Esophagus (tissue), 2 donors: ENCODE measurements at regions not wholly inside any gene's neighbourhood (a gene's known extent, or its start where the extent isn't known, plus 50 kb on each side); places are given as distances from the start of the nearest gene placed in this dataset.

Experiments used
- H3K27ac ChIP-seq, 2 donors: one replicate each; pipeline ENCODE4 v1.5.1; 2013; ENCODE audit warnings: low read depth in 2 of 2, mild to moderate bottlenecking in 2 of 2, inconsistent platforms in 1 of 2, low read length in 1 of 2, moderate library complexity in 1 of 2
- H3K27me3 ChIP-seq, 2 donors: one replicate each; pipeline ENCODE4 v1.6.1; 2013; ENCODE audit warnings: low read length in 2 of 2, control low read depth in 1 of 2, mild to moderate bottlenecking in 1 of 2; ENCODE audit not compliant: insufficient read depth in 2 of 2, control insufficient read depth in 1 of 2
- H3K36me3 ChIP-seq, 2 donors: one replicate each; pipeline ENCODE4 v1.6.1; 2013; ENCODE audit warnings: low read length in 1 of 2; ENCODE audit not compliant: control insufficient read depth in 2 of 2, insufficient read depth in 2 of 2
- H3K4me1 ChIP-seq, 2 donors: one replicate each; pipeline ENCODE4 v1.6.1; 2013; ENCODE audit warnings: low read length in 1 of 2; ENCODE audit not compliant: control insufficient read depth in 2 of 2, insufficient read depth in 2 of 2
- H3K4me3 ChIP-seq, 2 donors: one replicate each; pipeline ENCODE4 v1.5.1; 2013; ENCODE audit warnings: low read length in 2 of 2, mild to moderate bottlenecking in 2 of 2, low read depth in 1 of 2, moderate library complexity in 1 of 2
- H3K9me3 ChIP-seq, 2 donors: one replicate each; pipeline ENCODE4 v1.6.1; 2013; ENCODE audit warnings: mild to moderate bottlenecking in 2 of 2, low read depth in 1 of 2, low read length in 1 of 2, moderate library complexity in 1 of 2; ENCODE audit not compliant: control insufficient read depth in 2 of 2, insufficient read depth in 1 of 2
- WGBS, 2 donors: extraction: QIAGEN DNeasy Blood & Tissue Kit; methylation state at CpG; one replicate each; pipeline ENCODE4 v1.1.7; 2013; 5-methylcytosine and 5-hydroxymethylcytosine counted together
- donor health status: healthy with polysubstance abuse.
- donor health status: Bipolar disorder and iron deficiency.

GRCh38 chr17:56708670-56709410 lies 115.3 kb downstream of the NOG start:
- H3K9me3 ChIP-seq: no peaks in the 10 kb centered on the region
- H3K27ac ChIP-seq: no peak overlapping the region
- H3K4me1 ChIP-seq: no peaks in the 10 kb centered on the region
- H3K4me3 ChIP-seq: no peak overlapping the region
- H3K27me3 ChIP-seq: no peaks in the 10 kb centered on the region
- 80 to 86% methylated on average over 9 of the region's 9 CpGs for WGBS, 2 donors
- H3K36me3 ChIP-seq: no peaks in the 10 kb centered on the region

GRCh38 chr17:56710986-56711385 lies 117.5 kb downstream of the NOG start:
- WGBS, 2 donors: 82 to 83% methylated on average over 6 of the region's 6 CpGs

GRCh38 chr17:56715613-56716357 lies 117.9 kb downstream of the C17orf67 start:
- H3K27ac ChIP-seq: no peak overlapping the region
- no peaks in the 10 kb centered on the region for H3K9me3 ChIP-seq
- H3K36me3 ChIP-seq: no peaks in the 10 kb centered on the region
- no peaks in the 10 kb centered on the region for H3K27me3 ChIP-seq
- no peaks in the 10 kb centered on the region for H3K4me1 ChIP-seq
- 17% methylated on average over 8 of the region's 8 CpGs for WGBS, 2 donors
- H3K4me3 ChIP-seq: no peak overlapping the region

More at GRCh38 chr17:56710986-56711385, 117.5 kb downstream of the NOG start:
- Histone ChIP-seq H3K27ac (no peak overlapping the region), H3K4me3 (no peak overlapping the region), H3K9me3 (no peaks in the 10 kb centered on the region), H3K27me3 (no peaks in the 10 kb centered on the region), H3K4me1 (no peaks in the 10 kb centered on the region), H3K36me3 (no peaks in the 10 kb centered on the region)

GRCh38 chr17:56717471-56717870 lies 116.2 kb downstream of the C17orf67 start:
- 59 to 79% methylated on average over 4 of the region's 4 CpGs for WGBS, 2 donors
- H3K36me3 ChIP-seq: no peaks in the 10 kb centered on the region
- no peak overlapping the region for H3K4me3 ChIP-seq
- no peak overlapping the region for H3K27ac ChIP-seq
- H3K9me3 ChIP-seq: no peaks in the 10 kb centered on the region
- no peaks in the 10 kb centered on the region for H3K27me3 ChIP-seq
- no peaks in the 10 kb centered on the region for H3K4me1 ChIP-seq

- no peaks in the 10 kb centered on the region for H3K9me3 ChIP-seq
- no peak overlapping the region for H3K27ac ChIP-seq
- no peaks in the 10 kb centered on the region for H3K27me3 ChIP-seq
- no peak overlapping the region for H3K4me3 ChIP-seq
- WGBS, 2 donors: 56 to 61% methylated on average over 4 of the region's 4 CpGs
- H3K4me1 ChIP-seq: no peaks in the 10 kb centered on the region
- H3K36me3 ChIP-seq: no peaks in the 10 kb centered on the region
Observed at GRCh38 chr17:56718515-56718914, 115.2 kb downstream of the C17orf67 start.

- no peak overlapping the region for H3K27ac ChIP-seq
Observed at GRCh38 chr17:56723421-56723820, 110.3 kb downstream of the C17orf67 start.

GRCh38 chr17:56724664-56725063 lies 109.1 kb downstream of the C17orf67 start:
- no peaks in the 10 kb centered on the region for H3K27me3 ChIP-seq
- no peaks in the 10 kb centered on the region for H3K4me1 ChIP-seq
- no peak overlapping the region for H3K4me3 ChIP-seq
- H3K36me3 ChIP-seq: no peaks in the 10 kb centered on the region
- WGBS, 2 donors: 72 to 73% methylated on average over 11 of the region's 11 CpGs
- H3K27ac ChIP-seq: no peak overlapping the region
- H3K9me3 ChIP-seq: no peaks in the 10 kb centered on the region

More at GRCh38 chr17:56723421-56723820, 110.3 kb downstream of the C17orf67 start:
- Histone ChIP-seq H3K9me3 (no peaks in the 10 kb centered on the region), H3K4me3 (no peak overlapping the region), H3K27me3 (no peaks in the 10 kb centered on the region), H3K36me3 (no peaks in the 10 kb centered on the region), H3K4me1 (no peaks in the 10 kb centered on the region)
- WGBS, 2 donors: 80 to 81% methylated on average over 5 of the region's 5 CpGs

- Histone ChIP-seq H3K27me3 (no peaks in the 10 kb centered on the region), H3K9me3 (no peaks in the 10 kb centered on the region), H3K4me1 (no peaks in the 10 kb centered on the region), H3K27ac (no peak overlapping the region), H3K36me3 (no peaks in the 10 kb centered on the region), H3K4me3 (no peak overlapping the region)
- WGBS, 2 donors: 58 to 66% methylated on average over 4 of the region's 4 CpGs
Observed at GRCh38 chr17:56725144-56725543, 108.6 kb downstream of the C17orf67 start.

GRCh38 chr17:56727876-56728617 lies 105.7 kb downstream of the C17orf67 start:
- H3K9me3 ChIP-seq: no peaks in the 10 kb centered on the region
- no peaks in the 10 kb centered on the region for H3K4me1 ChIP-seq
- no peaks in the 10 kb centered on the region for H3K27me3 ChIP-seq
- H3K4me3 ChIP-seq: no peak overlapping the region
- WGBS, 2 donors: 68 to 78% methylated on average over 6 of the region's 6 CpGs
- H3K27ac ChIP-seq: no peak overlapping the region
- H3K36me3 ChIP-seq: no peaks in the 10 kb centered on the region
